ENCODE measurements at regions not wholly inside any gene's neighbourhood (a gene's known extent, or its start where the extent isn't known, plus 50 kb on each side); places are given as distances from the start of the nearest gene placed in this dataset.

GRCh38 chr9:7246917-7247522, 489.2 kb downstream of the KDM4C start:
- no peak overlapping the region for H2AFZ ChIP-seq (ENCODE audit: low read depth, low read length)
- H3K4me1 ChIP-seq (ENCODE audit: insufficient read depth, low read length) = no peaks in the 10 kb centered on the region
- no peaks in the 10 kb centered on the region for H3K27me3 Mint-ChIP-seq (ENCODE audit: low read depth, unreplicated experiment)
- H3K36me3 ChIP-seq (ENCODE audit: insufficient read depth, low read length) = no peaks in the 10 kb centered on the region
- H3K79me2 ChIP-seq (ENCODE audit: insufficient read depth, low read length) = no peaks in the 10 kb centered on the region
- no peaks in the 10 kb centered on the region for H3K27me3 ChIP-seq (ENCODE audit: insufficient read depth, low read length)
- TF ChIP-seq EZH2 (IDR thresholded peaks at IDR 0.05; ENCODE audit: insufficient read depth, low read length) = no peak
- no peak for TF ChIP-seq CTCF (IDR thresholded peaks at IDR 0.05; ENCODE audit: insufficient read depth, low read depth, low read length)
- H3K4me2 ChIP-seq (ENCODE audit: low read length) = no peak overlapping the region
- FAIRE-seq (no peak), DNase-seq (ENCODE audit: low read depth) (peak; percentile 6)
- no peaks in the 10 kb centered on the region for H3K9me3 Mint-ChIP-seq (ENCODE audit: unreplicated experiment)
- H3K4me3 Mint-ChIP-seq (ENCODE audit: unreplicated experiment) = no peak overlapping the region
- no peak overlapping the region for H3K27ac ChIP-seq (ENCODE audit: low read depth, low read length)
- no peak overlapping the region for H3K4me3 ChIP-seq (ENCODE audit: insufficient read depth, low read depth, low read length)
- H3K4me1 Mint-ChIP-seq (ENCODE audit: low read depth, unreplicated experiment) = no peaks in the 10 kb centered on the region
- no peak overlapping the region for H3K27ac Mint-ChIP-seq (ENCODE audit: unreplicated experiment)
- no peaks in the 10 kb centered on the region for H3K9me3 ChIP-seq (ENCODE audit: insufficient read depth, low read depth, low read length)
- H3K36me3 Mint-ChIP-seq (ENCODE audit: low read depth, unreplicated experiment) = no peaks in the 10 kb centered on the region
- no peaks in the 10 kb centered on the region for H4K20me1 ChIP-seq (ENCODE audit: insufficient read depth, low read length)
- H3K9ac ChIP-seq (ENCODE audit: low read length) = no peak overlapping the region

GRCh38 chr9:7245976-7246580, 488.3 kb downstream of the KDM4C start:
- Histone ChIP-seq H3K4me2 (ENCODE audit: low read length) (no peak overlapping the region), H3K4me1 (ENCODE audit: insufficient read depth, low read length) (no peaks in the 10 kb centered on the region), H3K9me3 (ENCODE audit: insufficient read depth, low read depth, low read length) (no peaks in the 10 kb centered on the region), H3K27ac (ENCODE audit: low read depth, low read length) (no peak overlapping the region), H3K27me3 (ENCODE audit: insufficient read depth, low read length) (no peaks in the 10 kb centered on the region), H3K4me3 (ENCODE audit: insufficient read depth, low read depth, low read length) (no peak overlapping the region), H2AFZ (ENCODE audit: low read depth, low read length) (no peak overlapping the region), H4K20me1 (ENCODE audit: insufficient read depth, low read length) (no peaks in the 10 kb centered on the region), H3K36me3 (ENCODE audit: insufficient read depth, low read length) (no peaks in the 10 kb centered on the region), H3K9ac (ENCODE audit: low read length) (no peak overlapping the region), H3K79me2 (ENCODE audit: insufficient read depth, low read length) (no peaks in the 10 kb centered on the region)
- no peak for DNase-seq (ENCODE audit: low read depth)
- Mint-ChIP-seq H3K4me1 (ENCODE audit: low read depth, unreplicated experiment) (no peaks in the 10 kb centered on the region), H3K4me3 (ENCODE audit: unreplicated experiment) (no peak overlapping the region), H3K9me3 (ENCODE audit: unreplicated experiment) (no peaks in the 10 kb centered on the region), H3K27me3 (ENCODE audit: low read depth, unreplicated experiment) (no peaks in the 10 kb centered on the region), H3K27ac (ENCODE audit: unreplicated experiment) (no peak overlapping the region), H3K36me3 (ENCODE audit: low read depth, unreplicated experiment) (no peaks in the 10 kb centered on the region)
- FAIRE-seq = no peak
- TF ChIP-seq CTCF (IDR thresholded peaks at IDR 0.05; ENCODE audit: insufficient read depth, low read depth, low read length) (no peak), EZH2 (IDR thresholded peaks at IDR 0.05; ENCODE audit: insufficient read depth, low read length) (no peak)

DNA sequence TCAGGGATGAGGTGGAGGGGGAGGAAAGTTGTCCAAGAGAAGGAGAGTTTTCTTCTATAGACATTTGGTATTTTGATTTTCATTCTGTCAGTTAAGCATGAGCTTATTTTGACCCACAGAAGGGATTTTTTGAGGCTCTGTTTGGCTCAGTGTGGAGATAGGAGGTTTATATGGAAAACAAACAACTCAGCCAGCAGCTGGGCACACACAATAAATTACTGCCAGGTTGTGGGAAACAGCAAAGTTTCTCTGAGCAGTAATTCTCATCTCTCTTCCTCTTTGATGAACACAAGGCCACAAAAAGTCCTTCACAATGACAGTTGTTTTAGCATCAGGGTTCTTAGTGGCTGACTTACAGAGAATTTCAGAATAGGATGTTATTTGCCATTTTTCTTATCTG, 486.1 kb downstream of the KDM4C start:
- TF ChIP-seq CTCF (IDR thresholded peaks at IDR 0.05; ENCODE audit: insufficient read depth, low read depth, low read length) = no peak
- no peak for TF ChIP-seq EZH2 (IDR thresholded peaks at IDR 0.05; ENCODE audit: insufficient read depth, low read length)
- Histone ChIP-seq H3K27ac (ENCODE audit: low read depth, low read length) (no peak overlapping the region), H3K4me2 (ENCODE audit: low read length) (no peak overlapping the region), H3K4me1 (ENCODE audit: insufficient read depth, low read length) (no peaks in the 10 kb centered on the region), H3K36me3 (ENCODE audit: insufficient read depth, low read length) (no peaks in the 10 kb centered on the region), H3K27me3 (ENCODE audit: insufficient read depth, low read length) (no peaks in the 10 kb centered on the region), H3K9me3 (ENCODE audit: insufficient read depth, low read depth, low read length) (no peaks in the 10 kb centered on the region), H3K9ac (ENCODE audit: low read length) (no peak overlapping the region), H3K79me2 (ENCODE audit: insufficient read depth, low read length) (no peaks in the 10 kb centered on the region), H3K4me3 (ENCODE audit: insufficient read depth, low read depth, low read length) (no peak overlapping the region), H2AFZ (ENCODE audit: low read depth, low read length) (no peak overlapping the region), H4K20me1 (ENCODE audit: insufficient read depth, low read length) (no peaks in the 10 kb centered on the region)
- H3K4me1 Mint-ChIP-seq (ENCODE audit: low read depth, unreplicated experiment) = no peaks in the 10 kb centered on the region
- DNase-seq (ENCODE audit: low read depth) = no peak
- H3K36me3 Mint-ChIP-seq (ENCODE audit: low read depth, unreplicated experiment) = no peaks in the 10 kb centered on the region
- no peak for FAIRE-seq
- H3K27ac Mint-ChIP-seq (ENCODE audit: unreplicated experiment) = no peak overlapping the region
- H3K4me3 Mint-ChIP-seq (ENCODE audit: unreplicated experiment) = no peak overlapping the region
- no peaks in the 10 kb centered on the region for H3K9me3 Mint-ChIP-seq (ENCODE audit: unreplicated experiment)
- H3K27me3 Mint-ChIP-seq (ENCODE audit: low read depth, unreplicated experiment) = no peaks in the 10 kb centered on the region

Measured in astrocyte (in vitro differentiated cells and primary cell).